ENCODE measurements at regions not wholly inside any gene's neighbourhood (a gene's known extent, or its start where the extent isn't known, plus 50 kb on each side); places are given as distances from the start of the nearest gene placed in this dataset.

- DNase-seq (ENCODE audit: low spot score, unreplicated experiment), result no peak
- TF ChIP-seq, protein P1, sequence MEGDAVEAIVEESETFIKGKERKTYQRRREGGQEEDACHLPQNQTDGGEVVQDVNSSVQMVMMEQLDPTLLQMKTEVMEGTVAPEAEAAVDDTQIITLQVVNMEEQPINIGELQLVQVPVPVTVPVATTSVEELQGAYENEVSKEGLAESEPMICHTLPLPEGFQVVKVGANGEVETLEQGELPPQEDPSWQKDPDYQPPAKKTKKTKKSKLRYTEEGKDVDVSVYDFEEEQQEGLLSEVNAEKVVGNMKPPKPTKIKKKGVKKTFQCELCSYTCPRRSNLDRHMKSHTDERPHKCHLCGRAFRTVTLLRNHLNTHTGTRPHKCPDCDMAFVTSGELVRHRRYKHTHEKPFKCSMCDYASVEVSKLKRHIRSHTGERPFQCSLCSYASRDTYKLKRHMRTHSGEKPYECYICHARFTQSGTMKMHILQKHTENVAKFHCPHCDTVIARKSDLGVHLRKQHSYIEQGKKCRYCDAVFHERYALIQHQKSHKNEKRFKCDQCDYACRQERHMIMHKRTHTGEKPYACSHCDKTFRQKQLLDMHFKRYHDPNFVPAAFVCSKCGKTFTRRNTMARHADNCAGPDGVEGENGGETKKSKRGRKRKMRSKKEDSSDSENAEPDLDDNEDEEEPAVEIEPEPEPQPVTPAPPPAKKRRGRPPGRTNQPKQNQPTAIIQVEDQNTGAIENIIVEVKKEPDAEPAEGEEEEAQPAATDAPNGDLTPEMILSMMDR (IDR thresholded peaks at IDR 0.05; ENCODE audit: unreplicated experiment), result no peak
- H3K36me3 Mint-ChIP-seq (ENCODE audit: insufficient read depth), result no peaks in the 10 kb centered on the region
- no peaks in the 10 kb centered on the region for H3K9me3 Mint-ChIP-seq (ENCODE audit: low read depth)
- no peak overlapping the region for H3K4me3 Mint-ChIP-seq (ENCODE audit: low read depth)
- H3K4me1 Mint-ChIP-seq (ENCODE audit: low read depth), result peaks cover 5% of the 10 kb centered on the region
- peaks cover 21% of the 10 kb centered on the region for H3K27me3 Mint-ChIP-seq
- no peak overlapping the region for H3K27ac Mint-ChIP-seq
Observed at GRCh38 chr9:134590240-134591081, 51.1 kb upstream of the COL5A1 start.

GRCh38 chr9:134591082-134591571 is 50.5 kb upstream of the COL5A1 start:
- Mint-ChIP-seq H3K27me3 (peaks cover 21% of the 10 kb centered on the region), H3K36me3 (ENCODE audit: insufficient read depth) (no peaks in the 10 kb centered on the region), H3K4me1 (ENCODE audit: low read depth) (peaks cover 5% of the 10 kb centered on the region), H3K9me3 (ENCODE audit: low read depth) (no peaks in the 10 kb centered on the region), H3K27ac (no peak overlapping the region), H3K4me3 (ENCODE audit: low read depth) (no peak overlapping the region)
- TF ChIP-seq, protein P1 (IDR thresholded peaks at IDR 0.05; ENCODE audit: unreplicated experiment), result no peak
- no peak for DNase-seq (ENCODE audit: low spot score, unreplicated experiment)

- Mint-ChIP-seq H3K4me3 (ENCODE audit: low read depth) (no peak overlapping the region), H3K27me3 (peaks cover 21% of the 10 kb centered on the region), H3K4me1 (ENCODE audit: low read depth) (peaks cover 5% of the 10 kb centered on the region), H3K27ac (no peak overlapping the region), H3K36me3 (ENCODE audit: insufficient read depth) (no peaks in the 10 kb centered on the region), H3K9me3 (ENCODE audit: low read depth) (no peaks in the 10 kb centered on the region)
- TF ChIP-seq, protein P1 (IDR thresholded peaks at IDR 0.05; ENCODE audit: unreplicated experiment), result no peak
- DNase-seq (ENCODE audit: low spot score, unreplicated experiment), result no peak
Observed at GRCh38 chr9:134591573-134591981, 50.0 kb upstream of the COL5A1 start.
